NCI-H526 (cell line): ENCODE measurements at regions not wholly inside any gene's neighbourhood (a gene's known extent, or its start where the extent isn't known, plus 50 kb on each side); places are given as distances from the start of the nearest gene placed in this dataset.

Source experiments
- DNase-seq, 2 experiments: peaks; one replicate each; lab custom pipeline; 2025; lab: John Stamatoyannopoulos, UW

GRCh38 chr6:11633741-11634509 lies 96.4 kb downstream of the TMEM170B start:
- DNase-seq, result no peak

- no peak for DNase-seq
Measured at GRCh38 chr6:11634948-11635347, 97.4 kb downstream of the TMEM170B start.

GRCh38 chr6:11636121-11636520 lies 98.6 kb downstream of the TMEM170B start:
- DNase-seq, result no peak

GRCh38 chr6:11637266-11637665 lies 99.7 kb downstream of the TMEM170B start:
- no peak for DNase-seq

GRCh38 chr6:11639376-11640235 lies 102.1 kb downstream of the TMEM170B start:
- DNase-seq, result no peak

GRCh38 chr6:11640486-11640885 lies 102.9 kb downstream of the TMEM170B start:
- DNase-seq, result no peak

GRCh38 chr6:11644071-11644470 lies 106.5 kb downstream of the TMEM170B start:
- no peak for DNase-seq

GRCh38 chr6:11644601-11645000 lies 107.1 kb downstream of the TMEM170B start:
- no peak for DNase-seq

GRCh38 chr6:11645016-11645415 lies 107.5 kb downstream of the TMEM170B start:
- peak; percentile 0 to 29 for DNase-seq

GRCh38 chr6:11648436-11648775 lies 110.9 kb downstream of the TMEM170B start:
- DNase-seq, result no peak

GRCh38 chr6:11648889-11649288 lies 111.3 kb downstream of the TMEM170B start:
- no peak for DNase-seq

- DNase-seq, result peak in 1 of 2 experiments; percentile 11
Measured at GRCh38 chr6:11650025-11650696, 112.6 kb downstream of the TMEM170B start.

GRCh38 chr6:11650711-11651110 lies 113.2 kb downstream of the TMEM170B start:
- no peak for DNase-seq

- no peak for DNase-seq
Measured at GRCh38 chr6:11653028-11653583, 115.6 kb downstream of the TMEM170B start.

GRCh38 chr6:11654876-11655275 lies 117.3 kb downstream of the TMEM170B start:
- no peak for DNase-seq

GRCh38 chr6:11656491-11656890 lies 118.9 kb downstream of the TMEM170B start:
- no peak for DNase-seq

GRCh38 chr6:11659757-11660156 lies 118.8 kb downstream of the ADTRP start:
- no peak for DNase-seq

- no peak for DNase-seq
Measured at GRCh38 chr6:11662323-11662722, 116.3 kb downstream of the ADTRP start.

- DNase-seq, result no peak
Measured at GRCh38 chr6:11663519-11663918, 115.1 kb downstream of the ADTRP start.
